OCI-LY1 (cell line): ENCODE measurements at regions not wholly inside any gene's neighbourhood (a gene's known extent, or its start where the extent isn't known, plus 50 kb on each side); places are given as distances from the start of the nearest gene placed in this dataset.

Experiments used
- CTCF ChIP-seq: fragments of 200-600 bp; sonication (generic), shearing (Covaris generic); IDR thresholded peaks from 2 replicates; pipeline ENCODE4 v1.5.1; 2017; ENCODE audit warnings: mild to moderate bottlenecking, antibody characterized with exemption, low read length, moderate library complexity, mixed read lengths
- EZH2 ChIP-seq: fragments of 200-600 bp; sonication (generic), shearing (Covaris generic); IDR thresholded peaks from 2 replicates; pipeline ENCODE4 v1.8.0; 2017; ENCODE audit warnings: borderline replicate concordance, mixed run types, mild to moderate bottlenecking, antibody characterized with exemption, low read length, moderate library complexity, mixed read lengths

DNA sequence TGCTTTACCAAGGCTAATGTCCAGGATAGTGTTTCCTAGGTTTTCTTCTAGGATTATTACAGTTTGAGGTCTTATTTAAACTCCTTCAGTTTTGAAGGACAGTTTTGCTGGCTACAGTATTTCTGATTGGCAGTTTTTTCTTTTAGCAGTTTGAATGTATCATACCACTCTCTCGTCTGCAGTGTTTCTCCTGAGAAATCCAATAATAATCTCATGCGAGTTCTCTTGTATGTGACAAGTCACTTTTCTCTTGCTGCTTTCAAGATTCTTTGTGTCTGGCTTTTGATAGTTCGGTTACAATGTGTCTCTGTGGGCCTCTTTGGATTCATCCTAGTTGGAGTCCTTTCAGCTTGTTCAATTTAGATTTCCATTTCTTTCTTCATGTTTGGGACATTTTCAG, 53.0 kb upstream of the EHHADH start:
- TF ChIP-seq CTCF (no peak), EZH2 (no peak)
